ENCODE measurements at regions not wholly inside any gene's neighbourhood (a gene's known extent, or its start where the extent isn't known, plus 50 kb on each side); places are given as distances from the start of the nearest gene placed in this dataset.

DNA sequence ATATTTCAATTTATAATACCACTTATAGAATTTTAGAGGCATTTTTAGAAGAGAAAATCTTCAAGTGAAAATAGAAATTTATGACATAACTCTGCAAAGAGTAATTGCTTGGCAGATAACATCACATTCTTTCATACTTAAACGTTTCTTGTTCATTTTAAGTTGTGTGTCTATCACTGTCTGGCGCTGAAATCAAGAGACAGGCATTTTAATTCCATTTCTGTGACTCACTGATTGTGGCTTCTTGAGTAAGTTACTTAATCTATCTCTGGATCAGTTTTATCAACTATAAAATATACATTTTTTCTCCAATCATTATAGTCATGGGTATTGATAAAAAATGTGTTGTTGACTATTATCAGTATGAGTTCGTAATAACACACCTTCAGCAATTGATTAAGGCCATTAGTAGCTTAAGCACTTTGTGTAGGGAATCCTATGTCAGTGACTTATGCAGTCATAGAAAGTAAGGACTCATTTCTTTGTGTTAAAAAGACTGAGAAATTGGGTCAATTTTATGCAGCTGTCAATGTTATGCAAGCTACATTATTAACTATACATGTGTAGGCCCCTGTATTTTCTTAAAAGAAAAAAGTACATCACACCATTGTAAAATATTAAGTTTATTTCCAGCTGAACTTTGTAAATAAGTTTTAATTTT, 497.3 kb downstream of the CCDC85A start:
- TF ChIP-seq, protein P1, sequence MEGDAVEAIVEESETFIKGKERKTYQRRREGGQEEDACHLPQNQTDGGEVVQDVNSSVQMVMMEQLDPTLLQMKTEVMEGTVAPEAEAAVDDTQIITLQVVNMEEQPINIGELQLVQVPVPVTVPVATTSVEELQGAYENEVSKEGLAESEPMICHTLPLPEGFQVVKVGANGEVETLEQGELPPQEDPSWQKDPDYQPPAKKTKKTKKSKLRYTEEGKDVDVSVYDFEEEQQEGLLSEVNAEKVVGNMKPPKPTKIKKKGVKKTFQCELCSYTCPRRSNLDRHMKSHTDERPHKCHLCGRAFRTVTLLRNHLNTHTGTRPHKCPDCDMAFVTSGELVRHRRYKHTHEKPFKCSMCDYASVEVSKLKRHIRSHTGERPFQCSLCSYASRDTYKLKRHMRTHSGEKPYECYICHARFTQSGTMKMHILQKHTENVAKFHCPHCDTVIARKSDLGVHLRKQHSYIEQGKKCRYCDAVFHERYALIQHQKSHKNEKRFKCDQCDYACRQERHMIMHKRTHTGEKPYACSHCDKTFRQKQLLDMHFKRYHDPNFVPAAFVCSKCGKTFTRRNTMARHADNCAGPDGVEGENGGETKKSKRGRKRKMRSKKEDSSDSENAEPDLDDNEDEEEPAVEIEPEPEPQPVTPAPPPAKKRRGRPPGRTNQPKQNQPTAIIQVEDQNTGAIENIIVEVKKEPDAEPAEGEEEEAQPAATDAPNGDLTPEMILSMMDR (IDR thresholded peaks at IDR 0.05; ENCODE audit: low read depth, low read length): no peak
- in situ Hi-C loops (cut with HindIII; ENCODE audit: low sequenced_read_pairs): no loop called here
- no peak overlapping the region for H3K4me3 ChIP-seq (ENCODE audit: low read depth, low read length)
- DNase-seq (ENCODE audit: low read depth, low spot score): peak; percentile 60

DNA sequence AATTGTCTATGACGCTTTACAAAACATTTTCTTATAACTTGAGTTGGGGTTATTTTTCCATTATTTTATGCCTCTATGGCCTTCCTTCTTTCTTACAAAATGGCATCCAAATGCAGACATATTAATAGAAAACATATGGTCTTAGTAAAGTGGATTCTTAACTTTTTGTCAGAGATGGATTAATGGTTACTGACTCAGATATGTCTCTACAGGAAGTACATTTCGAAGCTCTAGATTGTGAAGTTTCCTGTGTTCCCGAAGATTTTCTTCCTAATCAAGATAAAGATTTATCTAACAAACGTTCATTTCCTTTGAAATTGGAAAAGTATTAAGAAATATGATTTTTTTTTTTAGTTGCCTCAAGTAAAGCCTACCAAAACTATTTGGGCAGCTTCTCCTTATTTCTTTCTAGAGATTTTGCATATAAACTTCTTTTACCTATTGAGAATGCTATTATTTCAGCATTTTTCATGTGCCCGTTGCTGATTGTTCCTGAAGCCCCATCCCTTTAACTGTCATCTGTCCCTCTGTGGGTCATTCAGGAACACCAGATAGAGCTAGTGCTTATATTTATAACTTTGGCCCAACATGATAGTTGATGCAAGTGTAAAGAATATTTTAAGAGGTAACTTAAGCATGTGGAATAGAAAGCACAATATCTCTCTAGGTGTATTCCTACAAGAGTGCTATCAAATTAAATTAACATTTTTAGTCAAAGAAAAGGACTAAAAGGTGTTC, 498.0 kb downstream of the CCDC85A start:
- no peak overlapping the region for H3K4me3 ChIP-seq (ENCODE audit: low read depth, low read length)
- in situ Hi-C loops (cut with HindIII; ENCODE audit: low sequenced_read_pairs): no loop called here
- peak; percentile 59 for DNase-seq (ENCODE audit: low read depth, low spot score)
- TF ChIP-seq, protein P1 (IDR thresholded peaks at IDR 0.05; ENCODE audit: low read depth, low read length): no peak

DNA sequence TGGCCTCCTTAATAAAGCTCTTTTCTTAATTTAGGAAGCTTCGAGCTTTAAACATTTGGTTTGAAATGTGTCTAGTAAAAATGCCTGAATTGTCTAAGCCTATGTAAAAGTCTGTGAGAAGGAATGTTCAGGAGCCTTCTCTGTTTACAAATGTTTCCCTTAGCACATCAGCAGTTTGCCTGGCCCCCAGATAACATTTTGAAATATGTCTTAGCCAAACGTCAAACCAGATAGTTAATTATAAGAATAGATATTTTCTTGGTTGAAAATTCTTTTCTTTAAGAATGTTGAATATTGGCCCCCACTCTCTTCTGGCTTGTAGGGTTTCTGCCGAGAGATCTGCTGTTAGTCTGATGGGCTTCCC, 498.6 kb downstream of the CCDC85A start:
- peak; percentile 17 for DNase-seq (ENCODE audit: low read depth, low spot score)
- in situ Hi-C loops (cut with HindIII; ENCODE audit: low sequenced_read_pairs): no loop called here

DNA sequence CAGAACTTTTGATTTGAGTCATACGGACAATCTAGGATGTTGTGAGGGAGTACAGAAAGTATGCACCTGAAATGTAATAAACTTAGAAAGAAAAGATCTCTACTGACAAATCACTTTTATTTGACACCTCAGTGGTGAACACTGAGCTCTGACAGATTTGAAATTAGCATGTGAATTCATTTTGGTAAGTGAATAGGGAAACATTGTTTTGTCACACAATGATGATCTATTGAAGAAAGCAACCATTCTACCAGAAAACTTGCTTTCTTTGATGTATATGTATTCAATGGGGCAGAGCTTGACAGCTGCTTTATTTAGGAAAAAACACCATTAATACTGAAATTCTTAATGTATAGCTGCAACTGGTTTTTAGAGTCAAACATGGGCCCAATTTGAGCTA, 500.5 kb downstream of the CCDC85A start:
- in situ Hi-C loops (cut with HindIII; ENCODE audit: low sequenced_read_pairs): no loop called here
- no peak overlapping the region for H3K4me3 ChIP-seq (ENCODE audit: low read depth, low read length)
- TF ChIP-seq, protein P1 (IDR thresholded peaks at IDR 0.05; ENCODE audit: low read depth, low read length): no peak
- no peak for DNase-seq (ENCODE audit: low read depth, low spot score)

More for the DNA sequence above, 498.6 kb downstream of the CCDC85A start:
- TF ChIP-seq, protein P1 (IDR thresholded peaks at IDR 0.05; ENCODE audit: low read depth, low read length): no peak
- H3K4me3 ChIP-seq (ENCODE audit: low read depth, low read length): no peak overlapping the region

DNA sequence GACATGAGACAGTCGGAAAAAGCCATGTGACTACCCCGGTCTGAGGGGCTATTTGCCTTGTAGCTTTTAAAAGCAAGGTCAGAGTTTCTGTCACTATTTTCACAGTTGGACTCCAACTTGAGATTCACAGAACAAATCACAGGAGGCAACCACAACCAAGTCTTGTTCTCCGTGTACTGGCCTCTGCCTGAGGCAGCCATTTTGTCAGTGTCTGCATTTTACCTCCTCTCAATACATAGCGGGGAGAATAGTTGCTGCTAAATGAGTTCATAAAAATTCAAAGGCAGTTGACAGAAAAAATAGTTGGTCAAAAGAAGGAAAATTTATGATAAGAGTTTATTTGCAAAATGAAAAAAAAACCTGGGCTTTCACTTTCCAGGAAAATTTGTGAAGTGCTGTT, 501.4 kb downstream of the CCDC85A start:
- no peak overlapping the region for H3K4me3 ChIP-seq (ENCODE audit: low read depth, low read length)
- no peak for DNase-seq (ENCODE audit: low read depth, low spot score)
- TF ChIP-seq, protein P1 (IDR thresholded peaks at IDR 0.05; ENCODE audit: low read depth, low read length): no peak
- in situ Hi-C loops (cut with HindIII; ENCODE audit: low sequenced_read_pairs): no loop called here

DNA sequence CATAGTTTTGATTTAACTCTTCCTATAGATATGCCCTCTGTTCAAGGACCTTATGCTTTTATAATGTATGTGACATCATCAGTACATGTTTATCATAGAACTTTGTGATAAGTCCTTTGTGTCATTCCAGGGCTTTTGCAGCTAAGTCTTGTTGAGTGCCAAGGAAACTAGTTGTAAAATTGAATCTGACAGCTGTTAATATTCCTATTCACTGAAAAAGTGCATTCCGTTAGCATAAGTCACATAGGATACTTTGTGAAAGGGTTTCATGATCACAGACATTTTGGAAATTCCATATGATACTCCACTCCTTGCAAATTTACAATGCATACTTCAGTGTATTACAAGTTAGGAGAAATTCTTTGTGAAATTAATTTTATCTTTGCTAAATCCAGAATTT, 503.4 kb downstream of the CCDC85A start:
- TF ChIP-seq, protein P1 (IDR thresholded peaks at IDR 0.05; ENCODE audit: low read depth, low read length): no peak

More for the DNA sequence above, 503.4 kb downstream of the CCDC85A start:
- no peak for DNase-seq (ENCODE audit: low read depth, low spot score)
- H3K4me3 ChIP-seq (ENCODE audit: low read depth, low read length): no peak overlapping the region
- in situ Hi-C loops (cut with HindIII; ENCODE audit: low sequenced_read_pairs): no loop called here

Data from astrocyte of the spinal cord (primary cell).